Heart left ventricle (tissue), 16 donors: ENCODE measurements at regions not wholly inside any gene's neighbourhood (a gene's known extent, or its start where the extent isn't known, plus 50 kb on each side); places are given as distances from the start of the nearest gene placed in this dataset.

Experiments
- ATAC-seq, 4 donors: fragments of 200-7000 bp; cut with Tn5 transposase; one replicate each; pipeline ENCODE4 v1.9.1; 2020 to 2022; ENCODE audit warnings: moderate library complexity in 4 of 4, mild to moderate bottlenecking in 3 of 4, moderate number of reproducible peaks in 1 of 4
- DNase-seq, 5 donors: peaks; one replicate each; pipeline ENCODE4 v3.0.0-alpha.2; 2020
- H3K27ac ChIP-seq, 12 donors: fragments of 200-600 bp; sonication (generic) in 4 of 12; one replicate each; pipeline versions ENCODE4 v1.5.0 to v1.8.0; 2016 to 2022; ENCODE audit warnings: mild to moderate bottlenecking in 2 of 12
- H3K27me3 ChIP-seq, 9 donors: fragments of 200-600 bp; sonication (generic) in 2 of 9; one replicate each; pipeline versions ENCODE4 v1.5.1 to v1.8.0; 2016 to 2022; ENCODE audit warnings: mild to moderate bottlenecking in 3 of 9
- H3K36me3 ChIP-seq, 9 donors: fragments of 200-600 bp; sonication (generic) in 2 of 9; one replicate each; pipeline versions ENCODE4 v1.5.0 to v1.8.0; 2018 to 2022; ENCODE audit warnings: mild to moderate bottlenecking in 2 of 9
- H3K4me1 ChIP-seq, 12 donors: fragments of 200-600 bp; sonication (generic) in 4 of 12; one replicate each; pipeline versions ENCODE4 v1.5.0 to v1.8.0; 2016 to 2022; ENCODE audit warnings: mild to moderate bottlenecking in 3 of 12
- H3K4me3 ChIP-seq, 12 donors: fragments of 200-600 bp; sonication (generic) in 4 of 12; one replicate each; pipeline versions ENCODE4 v1.5.0 to v1.8.0; 2017 to 2022; ENCODE audit warnings: mild to moderate bottlenecking in 9 of 12, moderate library complexity in 4 of 12
- H3K9me3 ChIP-seq, 12 donors: fragments of 200-600 bp; sonication (generic) in 4 of 12; one replicate each; pipeline versions ENCODE4 v1.5.0 to v1.8.0; 2016 to 2022; ENCODE audit warnings: mild to moderate bottlenecking in 1 of 12
- CTCF ChIP-seq, 12 donors: fragments of 200-600 bp; sonication (generic) in 4 of 12; IDR thresholded peaks; one replicate each; pipeline versions ENCODE4 v1.5.0 to v1.8.0; 2018 to 2022; ENCODE audit warnings: antibody characterized with exemption in 12 of 12, mild to moderate bottlenecking in 5 of 12
- POLR2A ChIP-seq, 2 donors: fragments of 450-650 bp; IDR thresholded peaks; one replicate each; pipeline ENCODE4 v1.6.1; 2017; ENCODE audit warnings: antibody characterized with exemption in 2 of 2, mild to moderate bottlenecking in 2 of 2, moderate library complexity in 2 of 2
- WGBS, 4 donors: extraction: QIAGEN DNeasy Blood & Tissue Kit in 2 of 4; methylation state at CpG; one replicate each; pipeline versions ENCODE4 v1.1.5 to v1.1.7; 2013 to 2018; 5-methylcytosine and 5-hydroxymethylcytosine counted together
- intact Hi-C, 10 donors: fragments of 100-400 bp; cut with DNase I; formaldehyde crosslinking; loops; one replicate each; pipeline versions ENCODE4 v1.11.1 to v1.14.2; 2022
- donor health status: ischemic (EF 13 %, LVEDD 7.1; RV severe dilation, severe dysfunction).
- donor health status: healthy with polysubstance abuse.
- donor health status: DM: no; HTN: yes; CAD: no.
- donor health status: DM: no; HTN: no; CAD: no.
- donor health status: ischemic (EF 25% LVEDD 6.9; RV normal size, moderate dysfunction).
- donor health status: ischemic (EF 25% LVEDD 5.7; RV mildly dilated, moderate dysfunction).
- donor health status: healthy.
- donor health status: DM: yes; HTN: yes; CAD: no.
- donor health status: ischemic (EF 35%, LVEDD 5.7; RV mildly dilated, moderate dysfunction).
- donor health status: nonischemic (EF 11% LVEDD 7.7; RV severe dilation, severe dysfunction).
- donor health status: DM: yes; HTN: yes; CAD: no.
- donor health status: PGD.
- donor health status: ischemic (EF 29% LVEDD 5.4; RV normal size, mild dysfunction).
- donor health status: nonischemic (EF 23%, LVEDD 6.1; RV moderate dilation, normal function).

- no peaks in the 10 kb centered on the region for H3K36me3 ChIP-seq
- TF ChIP-seq POLR2A (IDR thresholded peaks at IDR 0.05) (no peak), CTCF (IDR thresholded peaks at IDR 0.05) (no peak)
- no peak overlapping the region for H3K27ac ChIP-seq
- no peak overlapping the region for H3K4me3 ChIP-seq
- H3K9me3 ChIP-seq = peaks cover 0 to 5% (median 0%) of the 10 kb centered on the region in 12 donors
- DNase-seq (no peak), ATAC-seq (no peak)
- H3K4me1 ChIP-seq = no peaks in the 10 kb centered on the region
- WGBS, 4 donors = 81 to 86% (median 83%) methylated on average over 11 of the region's 11 CpGs
- intact Hi-C loops = no loop called here
- H3K27me3 ChIP-seq = peaks cover 0 to 40% (median 14%) of the 10 kb centered on the region in 9 donors
Measured at GRCh38 chrX:794311-794710, 163.7 kb downstream of the SHOX start.

GRCh38 chrX:793216-793770 lies 162.7 kb downstream of the SHOX start:
- H3K4me1 ChIP-seq = no peaks in the 10 kb centered on the region
- H3K9me3 ChIP-seq = peaks cover 0 to 5% (median 0%) of the 10 kb centered on the region in 12 donors
- ATAC-seq = no peak
- no peak for TF ChIP-seq POLR2A (IDR thresholded peaks at IDR 0.05)
- no peak for TF ChIP-seq CTCF (IDR thresholded peaks at IDR 0.05)
- no peak for DNase-seq
- H3K4me3 ChIP-seq = no peak overlapping the region
- peaks cover 0 to 46% (median 17%) of the 10 kb centered on the region in 9 donors for H3K27me3 ChIP-seq
- intact Hi-C loops = no loop called here
- H3K27ac ChIP-seq = no peak overlapping the region
- 59 to 73% (median 68%) methylated on average over 24 of the region's 24 CpGs for WGBS, 4 donors
- no peaks in the 10 kb centered on the region for H3K36me3 ChIP-seq

GRCh38 chrX:791479-792034 lies 161.0 kb downstream of the SHOX start:
- no peak overlapping the region for H3K27ac ChIP-seq
- TF ChIP-seq POLR2A (IDR thresholded peaks at IDR 0.05) (no peak), CTCF (IDR thresholded peaks at IDR 0.05) (no peak)
- intact Hi-C loops = no loop called here

GRCh38 chrX:790783-791360 lies 160.3 kb downstream of the SHOX start:
- TF ChIP-seq POLR2A (IDR thresholded peaks at IDR 0.05) = no peak
- TF ChIP-seq CTCF (IDR thresholded peaks at IDR 0.05) = no peak
- Histone ChIP-seq H3K27ac (no peak overlapping the region), H3K4me1 (no peaks in the 10 kb centered on the region), H3K36me3 (no peaks in the 10 kb centered on the region), H3K9me3 (peaks cover 0 to 5% (median 0%) of the 10 kb centered on the region in 12 donors), H3K4me3 (no peak overlapping the region), H3K27me3 (peaks cover 0 to 51% (median 22%) of the 10 kb centered on the region in 9 donors)
- 20 to 32% (median 22%) methylated on average over 23 to 30 of the region's 30 CpGs for WGBS, 4 donors
- DNase-seq (no peak), ATAC-seq (no peak)
- intact Hi-C loops = no loop called here

More at GRCh38 chrX:791479-792034, 161.0 kb downstream of the SHOX start:
- Histone ChIP-seq H3K9me3 (peaks cover 0 to 5% (median 0%) of the 10 kb centered on the region in 12 donors), H3K4me1 (no peaks in the 10 kb centered on the region), H3K36me3 (no peaks in the 10 kb centered on the region), H3K27me3 (peaks cover 0 to 50% (median 22%) of the 10 kb centered on the region in 9 donors), H3K4me3 (no peak overlapping the region)
- WGBS, 4 donors = 7 to 14% (median 12%) methylated on average over 14 of the region's 14 CpGs
- DNase-seq (no peak), ATAC-seq (no peak)
